ENCODE measurements at regions not wholly inside any gene's neighbourhood (a gene's known extent, or its start where the extent isn't known, plus 50 kb on each side); places are given as distances from the start of the nearest gene placed in this dataset.
"Not testable (repeated sequence)": the region's sequence is repeated elsewhere in the genome, so short reads cannot be mapped to it uniquely, and the experiment has no call there.

- intact Hi-C loops (cut with DNase I); DNase-seq (ENCODE audit: low spot score): not testable (repeated sequence)
These were observed 191.2 kb upstream of the ZNF804A start for GRCh38 chr2:184407041-184407630.

GRCh38 chr2:184410160-184410559 is 188.2 kb upstream of the ZNF804A start:
- DNase-seq (ENCODE audit: low spot score), result no peak
- intact Hi-C loops (cut with DNase I), result no loop called here

DNA sequence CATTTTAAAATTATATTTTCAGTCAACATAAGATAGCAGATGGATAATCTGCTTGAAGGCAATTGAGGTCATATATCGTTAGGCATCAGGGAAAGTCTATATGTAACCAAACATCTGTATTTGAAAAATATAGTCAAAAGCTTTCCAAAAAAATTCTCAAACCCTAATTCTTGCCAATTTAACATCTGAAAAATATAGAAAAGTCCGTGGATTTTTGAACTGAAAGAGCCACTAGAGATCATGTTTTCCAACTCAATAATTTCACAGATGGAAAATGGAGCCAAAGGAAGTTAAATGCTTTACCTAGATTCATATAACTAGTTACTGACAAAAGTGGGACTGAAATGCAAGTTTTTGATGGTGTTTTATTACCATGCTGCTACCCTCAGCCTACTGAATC is 185.1 kb upstream of the ZNF804A start:
- no peak for DNase-seq (ENCODE audit: low spot score)
- intact Hi-C loops (cut with DNase I), result no loop called here

- no peak for DNase-seq (ENCODE audit: low spot score)
- intact Hi-C loops (cut with DNase I), result no loop called here
These were observed 184.6 kb upstream of the ZNF804A start for GRCh38 chr2:184413671-184414229.

DNA sequence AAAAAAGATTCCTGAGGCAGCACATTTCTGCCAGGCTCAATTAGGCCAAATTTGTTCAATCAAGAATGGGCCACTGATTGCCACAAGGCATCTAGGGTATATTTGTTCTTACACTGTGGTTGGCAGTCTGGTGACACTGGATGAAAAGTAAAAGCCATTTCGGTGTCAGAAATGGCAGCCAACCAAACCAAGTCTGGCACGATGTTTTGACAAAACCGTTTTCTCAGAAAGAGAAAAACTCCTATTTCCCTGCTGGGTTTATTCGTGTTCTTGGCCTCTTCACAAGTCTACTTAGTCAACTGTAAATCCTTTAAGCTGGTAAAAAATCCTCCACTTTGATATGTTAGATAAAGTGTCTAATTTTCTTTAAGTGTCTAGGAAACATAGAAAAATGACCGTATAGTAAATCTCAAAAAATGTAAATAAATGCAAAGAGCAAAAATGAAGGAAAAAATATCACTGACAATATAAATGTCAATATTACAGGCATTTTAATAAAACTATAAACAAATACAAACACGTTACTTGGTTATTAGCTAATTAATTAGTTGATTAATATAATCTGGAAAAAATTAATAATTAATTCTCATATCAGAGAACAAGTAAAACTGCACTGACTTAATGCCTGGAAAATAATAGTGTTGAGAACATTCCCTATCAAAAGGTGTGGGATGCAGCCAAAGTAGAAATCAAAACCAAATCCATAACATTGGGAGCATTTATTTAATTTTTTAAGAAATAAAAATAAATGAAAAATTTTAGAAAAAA is 182.0 kb upstream of the ZNF804A start:
- intact Hi-C loops (cut with DNase I), result no loop called here
- no peak for DNase-seq (ENCODE audit: low spot score)

GRCh38 chr2:184419744-184420143 is 178.6 kb upstream of the ZNF804A start:
- intact Hi-C loops (cut with DNase I), result no loop called here
- DNase-seq (ENCODE audit: low spot score), result no peak

GRCh38 chr2:184421456-184421855 is 176.9 kb upstream of the ZNF804A start:
- intact Hi-C loops (cut with DNase I), result not testable (repeated sequence)

DNA sequence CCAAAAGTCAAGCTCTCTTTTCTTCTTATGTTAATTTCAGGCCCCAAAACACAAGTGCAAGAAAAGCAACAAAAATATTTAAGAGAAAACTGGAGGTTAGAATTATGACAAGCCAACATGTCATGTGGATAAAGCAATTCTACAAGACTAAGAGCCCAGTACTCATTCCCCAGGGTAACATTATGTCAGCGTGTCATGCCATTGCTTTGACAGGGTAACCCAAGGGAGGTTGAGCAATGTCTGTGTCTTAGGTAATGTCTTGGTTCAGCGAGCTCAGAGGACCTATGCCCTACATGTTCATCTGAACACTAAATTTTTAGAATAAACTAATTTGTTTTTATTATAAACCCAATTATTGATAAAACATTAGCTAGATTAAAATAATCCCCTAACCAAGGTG is 173.2 kb upstream of the ZNF804A start:
- intact Hi-C loops (cut with DNase I), result no loop called here
- no peak for DNase-seq (ENCODE audit: low spot score)

More at GRCh38 chr2:184421456-184421855, 176.9 kb upstream of the ZNF804A start:
- not testable (repeated sequence) for DNase-seq (ENCODE audit: low spot score)

DNA sequence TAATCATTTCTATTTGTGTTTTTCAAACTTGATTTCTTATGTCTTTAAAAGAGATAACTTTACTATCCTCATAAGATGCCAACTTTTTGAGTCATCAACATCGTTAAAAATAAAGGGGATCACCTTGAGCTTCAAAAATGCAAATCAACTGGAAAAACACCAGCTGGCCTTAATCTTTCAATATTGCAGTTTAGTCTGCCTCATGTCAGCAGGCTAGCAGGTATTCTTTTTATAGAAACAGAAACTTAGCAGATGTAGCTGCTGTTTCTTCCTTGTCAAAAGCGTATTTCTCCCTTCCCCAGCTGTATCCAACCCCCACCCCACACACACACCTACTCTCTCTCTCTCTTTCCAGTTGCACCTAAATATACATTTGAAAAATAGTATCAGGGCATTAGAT is 154.1 kb upstream of the ZNF804A start:
- intact Hi-C loops (cut with DNase I), result no loop called here
- DNase-seq (ENCODE audit: low spot score), result no peak

DNA sequence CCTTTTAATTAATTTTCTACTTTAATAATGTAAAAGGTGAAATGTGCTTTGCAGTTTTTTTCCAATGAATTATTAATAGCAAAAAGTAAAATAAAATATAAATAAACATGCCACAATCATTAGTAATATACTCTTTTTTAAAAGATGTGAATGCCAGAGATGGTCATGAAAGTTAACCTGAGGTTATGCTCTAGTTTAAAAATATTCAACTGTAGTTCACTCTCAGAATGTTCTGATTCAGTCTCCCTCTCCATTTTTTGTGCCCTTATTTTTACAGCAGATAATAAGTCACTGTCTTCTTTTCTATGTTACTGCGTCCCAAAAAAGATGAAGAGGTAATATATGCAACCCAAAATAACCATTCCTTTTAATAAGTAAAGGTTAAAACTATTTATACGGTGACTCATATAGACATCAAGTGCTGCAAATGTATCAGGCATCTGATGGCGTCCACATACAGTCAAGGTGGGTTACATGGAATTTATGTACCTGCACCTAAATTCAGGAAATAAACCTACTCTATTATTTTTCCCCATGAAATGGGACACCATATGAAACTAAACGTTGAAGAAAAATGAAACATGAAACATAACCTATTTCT is 153.6 kb upstream of the ZNF804A start:
- intact Hi-C loops (cut with DNase I), result no loop called here
- DNase-seq (ENCODE audit: low spot score), result no peak

- intact Hi-C loops (cut with DNase I), result no loop called here
- no peak for DNase-seq (ENCODE audit: low spot score)
These were observed 148.6 kb upstream of the ZNF804A start for GRCh38 chr2:184449760-184450159.

- intact Hi-C loops (cut with DNase I), result no loop called here
- DNase-seq (ENCODE audit: low spot score), result no peak
These were observed 145.4 kb upstream of the ZNF804A start for GRCh38 chr2:184452907-184453306.

- DNase-seq (ENCODE audit: low spot score), result no peak
- intact Hi-C loops (cut with DNase I), result no loop called here
These were observed 142.7 kb upstream of the ZNF804A start for GRCh38 chr2:184455624-184456023.

DNA sequence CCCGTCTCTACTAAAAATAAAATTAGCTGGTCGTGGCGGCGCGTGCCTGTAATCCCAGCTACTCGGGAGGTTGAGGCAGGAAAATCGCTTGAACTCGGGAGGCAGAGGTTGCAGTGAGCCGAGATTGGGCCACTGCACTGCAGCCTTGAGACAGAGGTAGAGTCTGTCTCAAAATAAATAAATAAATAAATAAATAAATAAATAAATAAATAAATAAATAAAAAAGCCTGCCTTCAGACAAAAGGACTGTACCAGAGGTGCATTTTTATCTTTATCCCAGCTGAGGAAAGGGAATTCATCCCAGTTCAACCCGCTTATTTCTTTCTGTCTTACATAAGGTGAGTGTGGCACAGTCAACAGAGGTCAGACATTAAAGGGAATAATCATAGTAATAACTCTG is 141.6 kb upstream of the ZNF804A start:
- intact Hi-C loops (cut with DNase I); DNase-seq (ENCODE audit: low spot score): not testable (repeated sequence)

DNA sequence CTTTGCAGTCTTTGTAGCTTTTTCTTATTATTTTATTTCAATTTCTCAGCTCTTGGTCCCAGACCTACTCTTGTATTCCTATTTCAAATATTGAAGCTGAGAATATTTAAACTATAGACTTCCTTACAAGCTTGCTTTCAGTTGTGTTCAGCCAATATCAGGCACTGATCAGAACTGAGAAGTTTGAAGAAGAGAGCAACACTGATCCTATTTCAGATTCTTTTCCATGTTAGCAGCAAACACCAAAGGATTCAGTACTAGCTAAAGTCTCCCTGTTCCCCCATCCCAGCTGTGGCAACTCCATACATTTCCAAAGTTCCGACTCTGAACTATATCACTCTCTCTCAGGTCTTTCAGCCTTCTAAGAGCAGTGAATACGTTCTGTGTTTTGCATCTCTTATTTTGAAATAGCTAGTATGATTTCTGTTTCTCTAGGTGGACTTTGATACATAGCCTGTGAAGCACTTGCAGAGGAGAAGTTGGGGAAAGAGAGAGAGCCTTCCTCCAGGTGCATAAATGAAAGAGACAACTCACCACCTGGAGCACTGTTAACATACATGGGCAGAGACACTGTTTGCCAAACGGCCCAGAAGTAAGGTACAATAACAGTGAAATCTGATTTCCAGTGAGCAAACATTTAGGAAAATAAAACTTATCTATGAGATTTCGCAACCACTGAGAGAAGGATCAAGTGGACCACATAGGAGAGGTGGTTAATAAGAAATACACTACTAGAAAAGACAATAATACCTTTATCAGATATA is 135.0 kb upstream of the ZNF804A start:
- intact Hi-C loops (cut with DNase I), result no loop called here
- no peak for DNase-seq (ENCODE audit: low spot score)

- intact Hi-C loops (cut with DNase I), result no loop called here
- no peak for DNase-seq (ENCODE audit: low spot score)
These were observed 134.5 kb upstream of the ZNF804A start for GRCh38 chr2:184463866-184464248.

GRCh38 chr2:184468826-184469225 is 129.5 kb upstream of the ZNF804A start:
- intact Hi-C loops (cut with DNase I), result no loop called here
- no peak for DNase-seq (ENCODE audit: low spot score)

DNA sequence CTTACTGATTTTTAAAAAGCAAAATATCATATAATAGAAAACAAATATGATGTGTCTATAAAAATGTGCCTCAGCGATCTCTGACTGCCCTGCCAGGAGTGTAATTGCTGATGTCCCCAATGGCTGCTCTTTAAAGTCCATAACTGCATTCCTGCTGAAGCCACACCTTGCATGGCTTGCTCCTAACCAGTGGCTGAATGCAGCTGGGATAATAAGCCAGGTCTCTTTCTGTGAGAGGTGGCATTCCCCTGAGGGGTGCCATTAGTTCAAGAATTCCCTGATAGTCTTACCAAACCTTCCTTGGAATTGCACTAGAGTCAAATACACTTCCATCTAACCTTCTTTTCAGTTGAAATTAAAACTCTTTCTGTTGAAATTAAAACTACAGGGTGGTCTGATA is 125.8 kb upstream of the ZNF804A start:
- intact Hi-C loops (cut with DNase I), result no loop called here
- no peak for DNase-seq (ENCODE audit: low spot score)

GRCh38 chr2:184481865-184482264 is 116.5 kb upstream of the ZNF804A start:
- intact Hi-C loops (cut with DNase I), result no loop called here
- DNase-seq (ENCODE audit: low spot score), result no peak

DNA sequence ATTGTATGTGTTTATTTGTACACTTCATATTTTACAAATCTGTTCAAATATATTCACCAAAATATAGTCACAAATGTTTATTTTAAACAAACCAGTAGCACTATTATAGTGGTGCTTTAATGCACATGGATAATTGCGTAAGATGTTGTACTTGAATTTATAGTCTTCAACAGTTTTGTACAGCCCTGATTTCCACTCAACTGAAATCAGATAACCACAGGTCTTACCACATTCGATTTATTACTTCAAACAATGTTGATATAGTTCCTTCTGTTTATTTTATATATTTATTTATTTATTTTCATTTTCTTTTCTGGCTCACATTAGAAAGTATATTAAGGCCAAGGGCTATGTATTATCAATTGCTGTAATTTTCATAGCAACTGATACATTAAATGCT is 99.4 kb upstream of the ZNF804A start:
- intact Hi-C loops (cut with DNase I), result no loop called here
- DNase-seq (ENCODE audit: low spot score), result no peak
